IPS-20b (cell line): ENCODE measurements at regions not wholly inside any gene's neighbourhood (a gene's known extent, or its start where the extent isn't known, plus 50 kb on each side); places are given as distances from the start of the nearest gene placed in this dataset.
A peak's percentile ranks its signal among the peaks of the same experiment; 100 is the strongest.

Experiments used
- H3K27ac ChIP-seq: one replicate; pipeline ENCODE4 v1.5.1; 2013; ENCODE audit warnings: low read length
- H3K27me3 ChIP-seq: 2 replicates; pipeline ENCODE4 v1.6.1; 2013; ENCODE audit warnings: mild to moderate bottlenecking, low read length, inconsistent platforms; ENCODE audit not compliant: insufficient read depth
- H3K36me3 ChIP-seq: 2 replicates; pipeline ENCODE4 v1.6.1; 2013; ENCODE audit warnings: low read depth, mild to moderate bottlenecking, inconsistent platforms, low read length, moderate library complexity; ENCODE audit not compliant: insufficient read depth
- H3K4me1 ChIP-seq: 2 replicates; pipeline ENCODE4 v1.6.1; 2013; ENCODE audit warnings: mild to moderate bottlenecking, control low read depth, inconsistent platforms, low read length, moderate library complexity; ENCODE audit not compliant: insufficient read depth
- H3K4me3 ChIP-seq: 2 replicates; pipeline ENCODE4 v1.5.1; 2013; ENCODE audit warnings: mild to moderate bottlenecking, low read length, inconsistent platforms
- H3K9ac ChIP-seq: 2 replicates; pipeline ENCODE4 v1.6.1; 2013; ENCODE audit warnings: low read depth, mild to moderate bottlenecking, inconsistent platforms, low read length, moderate library complexity
- H3K9me3 ChIP-seq: 2 replicates; pipeline ENCODE4 v1.6.1; 2013; ENCODE audit warnings: mild to moderate bottlenecking, low read depth, low read length, inconsistent platforms; ENCODE audit not compliant: insufficient read depth

DNA sequence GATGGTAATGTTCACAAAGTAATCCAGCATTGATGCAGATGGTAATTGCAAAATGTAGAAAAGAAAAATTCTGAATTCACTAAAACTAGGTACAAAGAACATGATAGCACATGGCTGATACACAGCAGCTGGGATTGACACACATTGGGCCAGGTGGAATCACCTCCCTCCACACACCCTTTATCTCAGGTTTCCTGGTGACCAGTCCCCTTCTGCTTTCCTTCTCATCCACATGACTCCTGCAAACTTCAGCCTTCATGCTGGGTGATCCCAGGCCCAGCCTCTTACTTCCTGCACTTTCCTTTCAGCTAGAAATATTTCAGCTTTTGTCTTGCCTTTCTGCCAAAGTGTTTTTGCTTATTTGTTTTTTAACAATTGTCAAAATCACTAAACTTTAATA lies 246.9 kb downstream of the LNPK start:
- no peaks in the 10 kb centered on the region for H3K9me3 ChIP-seq
- H3K4me1 ChIP-seq = peaks cover 6% of the 10 kb centered on the region; the same call in 1 of the 2 replicates
- H3K4me3 ChIP-seq = no peak overlapping the region
- H3K9ac ChIP-seq = no peak overlapping the region
- H3K27me3 ChIP-seq = no peaks in the 10 kb centered on the region
- H3K27ac ChIP-seq = no peak overlapping the region
- no peaks in the 10 kb centered on the region for H3K36me3 ChIP-seq

GRCh38 chr2:175750195-175750594 lies 251.9 kb downstream of the LNPK start:
- Histone ChIP-seq H3K9me3 (no peaks in the 10 kb centered on the region), H3K36me3 (no peaks in the 10 kb centered on the region), H3K27ac (no peak overlapping the region), H3K4me1 (peaks cover 5% of the 10 kb centered on the region; the same call in 1 of the 2 replicates), H3K4me3 (no peak overlapping the region), H3K27me3 (no peaks in the 10 kb centered on the region), H3K9ac (no peak overlapping the region)

DNA sequence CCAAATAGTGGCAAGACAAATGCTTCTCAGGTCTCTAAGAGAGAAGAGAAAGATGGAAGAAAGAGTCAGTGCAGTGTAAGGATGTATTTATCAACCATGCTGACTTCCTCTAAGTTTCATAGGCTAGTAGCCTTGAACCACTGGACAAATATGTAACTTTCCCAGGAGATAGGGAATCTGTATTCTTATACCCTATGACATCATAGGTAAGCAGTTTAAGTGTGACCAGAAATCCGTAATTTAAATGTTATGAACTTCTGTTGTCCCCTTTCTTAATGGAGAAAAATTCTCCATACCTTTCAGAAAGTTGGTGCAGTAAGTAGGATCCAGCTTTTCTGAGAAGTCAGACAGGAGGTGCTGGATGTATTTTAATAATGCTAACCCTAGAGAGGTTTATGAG lies 256.2 kb downstream of the LNPK start:
- Histone ChIP-seq H3K4me3 (no peak overlapping the region), H3K27me3 (no peaks in the 10 kb centered on the region), H3K9ac (no peak overlapping the region), H3K27ac (no peak overlapping the region), H3K9me3 (no peaks in the 10 kb centered on the region), H3K4me1 (peaks cover 11% of the 10 kb centered on the region; the same call in 1 of the 2 replicates), H3K36me3 (no peaks in the 10 kb centered on the region)

DNA sequence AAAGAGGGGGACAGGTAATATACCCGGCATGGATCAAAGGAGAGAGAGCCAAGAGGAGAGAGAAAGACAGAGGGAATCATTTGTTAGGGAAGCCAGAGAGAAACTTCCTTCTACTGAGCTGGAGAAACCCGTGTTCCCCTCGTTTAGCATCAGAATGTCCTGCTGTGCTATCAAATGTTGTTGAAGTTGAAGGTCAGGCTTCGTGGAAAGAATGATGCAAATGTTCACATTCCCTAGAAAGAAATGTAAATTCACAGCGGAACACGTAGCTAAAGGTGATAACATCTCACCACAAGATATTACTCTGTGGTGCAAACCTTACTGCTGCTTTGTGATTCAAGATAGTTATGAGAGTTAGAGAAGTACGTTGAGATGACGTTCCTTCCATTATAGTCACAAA lies 258.1 kb downstream of the LNPK start:
- no peaks in the 10 kb centered on the region for H3K9me3 ChIP-seq
- H3K4me3 ChIP-seq = 0 out of 2 replicates have a peak overlapping the region, but pooled peaks have one; percentile 13
- H3K36me3 ChIP-seq = no peaks in the 10 kb centered on the region
- no peaks in the 10 kb centered on the region for H3K27me3 ChIP-seq
- H3K4me1 ChIP-seq = peaks cover 11% of the 10 kb centered on the region; the same call in 1 of the 2 replicates
- H3K9ac ChIP-seq = no peak overlapping the region
- H3K27ac ChIP-seq = no peak overlapping the region

DNA sequence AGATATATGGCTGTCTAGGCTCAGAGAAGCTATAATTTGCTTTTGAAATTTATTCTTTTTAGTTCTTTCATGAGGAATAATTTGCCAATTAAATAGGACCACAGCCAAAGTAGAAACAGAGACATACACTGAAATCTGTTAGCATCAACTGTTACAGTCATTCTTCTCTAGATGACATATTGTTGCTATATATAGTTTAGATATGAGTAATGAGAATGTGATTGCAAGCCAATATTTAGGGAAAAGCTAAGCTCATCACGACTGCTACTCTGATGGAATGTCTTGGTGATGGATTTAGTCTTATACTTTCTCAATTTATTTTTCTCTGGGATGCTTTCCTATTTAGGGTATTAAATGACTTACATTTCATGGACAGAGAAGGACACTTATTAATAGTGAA lies 259.1 kb downstream of the LNPK start:
- Histone ChIP-seq H3K27me3 (no peaks in the 10 kb centered on the region), H3K4me3 (no peak overlapping the region), H3K27ac (no peak overlapping the region), H3K9me3 (no peaks in the 10 kb centered on the region), H3K4me1 (peaks cover 11% of the 10 kb centered on the region; the same call in 1 of the 2 replicates), H3K9ac (no peak overlapping the region), H3K36me3 (no peaks in the 10 kb centered on the region)

DNA sequence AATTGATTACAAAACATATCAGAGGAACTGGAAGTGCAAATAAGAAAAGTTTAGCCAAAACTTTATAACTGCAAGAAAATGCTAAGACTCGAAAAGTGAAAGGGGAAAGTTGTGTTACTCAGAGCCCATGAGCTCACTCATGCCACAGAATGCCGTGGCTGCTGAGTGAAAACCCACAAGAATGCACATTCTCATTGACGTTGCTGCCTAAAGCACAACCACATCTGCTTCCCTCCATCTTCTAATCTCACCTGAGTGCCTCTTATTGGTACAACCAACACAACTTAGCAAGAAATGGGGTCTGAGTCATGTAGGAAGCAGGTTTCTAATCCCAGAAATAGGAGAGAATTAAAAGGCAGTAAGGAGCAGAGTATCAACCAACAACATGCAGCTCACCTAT lies 259.7 kb downstream of the LNPK start:
- H3K9me3 ChIP-seq = no peaks in the 10 kb centered on the region
- H3K27ac ChIP-seq = no peak overlapping the region
- H3K27me3 ChIP-seq = no peaks in the 10 kb centered on the region
- H3K9ac ChIP-seq = no peak overlapping the region
- no peak overlapping the region for H3K4me3 ChIP-seq
- H3K36me3 ChIP-seq = no peaks in the 10 kb centered on the region
- H3K4me1 ChIP-seq = peaks cover 13% of the 10 kb centered on the region; the same call in 1 of the 2 replicates

DNA sequence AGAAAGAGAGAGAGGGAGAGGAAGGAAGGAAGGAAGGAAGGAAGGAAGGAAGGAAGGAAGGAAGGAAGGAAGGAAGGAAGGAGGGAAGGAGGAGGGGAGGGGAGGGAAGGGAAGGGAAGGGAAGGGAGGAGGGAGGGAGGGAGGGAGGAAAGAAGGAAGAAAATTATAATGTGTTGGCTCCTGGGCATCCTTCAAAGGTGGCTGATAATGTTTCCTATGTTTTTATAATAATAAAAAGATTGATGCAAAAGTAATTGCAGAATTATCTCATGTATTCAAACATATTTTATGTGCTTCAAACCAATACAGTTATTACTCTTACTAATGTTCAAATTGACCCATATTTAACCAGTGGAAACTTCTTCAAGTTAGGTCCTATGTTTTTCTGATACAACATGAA lies 260.9 kb downstream of the LNPK start:
- no peaks in the 10 kb centered on the region for H3K36me3 ChIP-seq

GRCh38 chr2:175737722-175738361 lies 264.2 kb downstream of the LNPK start:
- Histone ChIP-seq H3K9me3 (no peaks in the 10 kb centered on the region), H3K27ac (no peak overlapping the region), H3K4me1 (peaks cover 2% of the 10 kb centered on the region; the same call in 1 of the 2 replicates), H3K9ac (no peak overlapping the region), H3K36me3 (no peaks in the 10 kb centered on the region), H3K4me3 (no peak overlapping the region), H3K27me3 (no peaks in the 10 kb centered on the region)

More for the DNA sequence above, 260.9 kb downstream of the LNPK start:
- H3K27ac ChIP-seq = no peak overlapping the region
- H3K9ac ChIP-seq = no peak overlapping the region
- no peaks in the 10 kb centered on the region for H3K27me3 ChIP-seq
- H3K9me3 ChIP-seq = no peaks in the 10 kb centered on the region
- no peak overlapping the region for H3K4me3 ChIP-seq
- H3K4me1 ChIP-seq = peaks cover 13% of the 10 kb centered on the region; the same call in 1 of the 2 replicates

DNA sequence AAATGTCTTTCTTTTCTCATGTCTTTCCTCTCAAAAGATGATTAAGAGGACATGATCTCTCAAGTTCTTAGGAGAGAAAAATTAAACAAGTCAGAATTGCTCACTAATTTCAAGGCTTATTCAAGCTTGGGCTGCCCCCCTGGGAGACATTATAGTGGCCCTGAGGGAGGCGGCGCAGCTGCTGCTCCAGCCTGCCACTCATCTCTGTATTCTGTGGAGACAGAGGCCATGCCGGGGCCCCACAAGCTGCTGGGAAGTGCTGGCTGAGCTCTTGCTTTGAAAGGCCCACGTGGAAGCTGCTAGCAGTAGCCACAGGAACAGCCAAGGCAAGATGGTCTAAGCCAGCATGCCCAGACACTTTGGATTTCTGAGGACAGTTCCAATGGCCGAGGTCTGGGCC lies 267.4 kb downstream of the LNPK start:
- peaks cover 2% of the 10 kb centered on the region; the same call in 1 of the 2 replicates for H3K4me1 ChIP-seq
- no peak overlapping the region for H3K27ac ChIP-seq
- no peak overlapping the region for H3K9ac ChIP-seq
- H3K9me3 ChIP-seq = no peaks in the 10 kb centered on the region
- no peaks in the 10 kb centered on the region for H3K27me3 ChIP-seq
- H3K36me3 ChIP-seq = no peaks in the 10 kb centered on the region
- no peak overlapping the region for H3K4me3 ChIP-seq

DNA sequence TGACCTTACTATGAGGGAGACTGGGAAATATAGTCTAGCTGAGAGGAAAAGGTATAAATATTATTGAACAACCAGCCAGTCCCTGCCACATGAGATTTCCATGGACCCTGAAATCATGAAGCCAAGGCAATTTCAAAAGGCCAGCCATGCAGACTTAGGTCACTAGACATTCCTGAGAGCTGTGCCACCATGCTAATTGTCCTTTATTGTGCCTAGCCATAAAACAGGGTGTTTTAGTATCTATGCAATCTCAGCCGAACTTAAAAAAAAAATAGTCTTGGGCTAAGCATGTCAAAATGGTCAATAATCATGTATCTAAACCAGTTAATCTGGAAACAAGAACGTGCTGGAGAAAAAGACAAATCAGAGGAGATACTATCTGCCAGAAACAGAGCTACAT lies 269.5 kb downstream of the LNPK start:
- H3K9ac ChIP-seq = no peak overlapping the region
- no peaks in the 10 kb centered on the region for H3K36me3 ChIP-seq
- no peak overlapping the region for H3K27ac ChIP-seq
- no peaks in the 10 kb centered on the region for H3K9me3 ChIP-seq
- H3K4me3 ChIP-seq = no peak overlapping the region
- no peaks in the 10 kb centered on the region; the same call in 1 of the 2 replicates for H3K4me1 ChIP-seq
- H3K27me3 ChIP-seq = no peaks in the 10 kb centered on the region

- no peak overlapping the region for H3K27ac ChIP-seq
- no peaks in the 10 kb centered on the region for H3K36me3 ChIP-seq
- no peaks in the 10 kb centered on the region for H3K4me1 ChIP-seq
- no peak overlapping the region for H3K9ac ChIP-seq
- no peak overlapping the region for H3K4me3 ChIP-seq
- no peaks in the 10 kb centered on the region for H3K9me3 ChIP-seq
- H3K27me3 ChIP-seq = no peaks in the 10 kb centered on the region
These were observed 272.0 kb downstream of the LNPK start for GRCh38 chr2:175730050-175730449.

DNA sequence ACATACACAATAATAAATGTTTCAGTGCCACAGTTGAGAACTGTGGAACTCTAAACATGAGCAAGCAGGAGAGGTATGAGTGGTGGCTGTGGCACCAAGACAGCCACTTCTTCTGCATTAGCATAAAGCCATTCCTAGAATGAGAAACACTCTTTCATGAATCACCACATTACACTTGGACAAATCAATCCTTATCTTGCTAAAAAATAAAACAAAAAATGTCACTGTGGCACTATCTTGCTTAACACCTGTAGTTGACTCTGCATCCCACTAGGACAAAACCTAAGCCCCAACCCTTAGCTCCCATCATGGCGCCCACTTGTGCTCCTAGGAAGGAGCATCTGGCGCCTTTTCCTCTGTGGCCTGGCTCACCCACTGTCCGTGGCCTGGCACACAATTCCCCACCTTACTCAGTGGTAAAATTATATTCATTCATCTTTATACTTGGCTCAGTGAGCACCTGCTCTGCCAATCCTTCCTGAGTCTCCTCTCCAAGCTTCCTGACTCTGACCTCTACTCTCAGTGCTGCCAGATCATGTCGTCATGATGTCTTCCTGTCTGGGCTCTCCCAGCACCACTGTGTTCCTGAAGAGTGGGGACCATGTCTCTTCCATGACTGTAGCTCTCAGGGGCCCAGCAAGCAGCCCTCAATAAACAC lies 272.9 kb downstream of the LNPK start:
- Histone ChIP-seq H3K27me3 (no peaks in the 10 kb centered on the region), H3K27ac (no peak overlapping the region), H3K9ac (no peak overlapping the region), H3K36me3 (no peaks in the 10 kb centered on the region), H3K4me1 (no peaks in the 10 kb centered on the region), H3K4me3 (no peak overlapping the region), H3K9me3 (no peaks in the 10 kb centered on the region)
